UCSD-AML1 (cell line): ENCODE measurements at regions not wholly inside any gene's neighbourhood (a gene's known extent, or its start where the extent isn't known, plus 50 kb on each side); places are given as distances from the start of the nearest gene placed in this dataset.
"Not testable (repeated sequence)": the region's sequence is repeated elsewhere in the genome, so short reads cannot be mapped to it uniquely, and the experiment has no call there.

Experiments used
- DNase-seq: peaks from one replicate; lab custom pipeline; 2025; ENCODE audit not compliant: unreplicated experiment; lab: John Stamatoyannopoulos, UW

DNA sequence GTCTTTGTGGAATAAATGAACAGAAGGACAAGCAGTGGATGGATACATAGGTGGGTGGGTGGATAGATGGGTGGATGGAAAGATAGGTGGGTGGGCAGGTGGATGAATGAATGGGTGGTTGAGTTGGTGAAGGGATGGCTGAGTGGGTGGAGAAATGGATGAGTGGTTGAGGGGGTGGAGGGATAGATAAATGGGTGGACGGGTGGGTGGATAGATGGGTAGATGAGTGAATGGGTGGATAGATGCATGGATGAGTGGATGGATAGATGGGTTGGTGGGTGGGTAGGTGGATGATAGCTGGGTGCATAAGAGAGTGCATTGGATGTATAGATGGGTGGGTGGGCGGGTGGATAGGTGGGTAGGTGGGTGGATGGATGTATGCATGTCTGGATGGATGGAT, 63.5 kb downstream of the UNC93B1 start:
- not testable (repeated sequence) for DNase-seq

DNA sequence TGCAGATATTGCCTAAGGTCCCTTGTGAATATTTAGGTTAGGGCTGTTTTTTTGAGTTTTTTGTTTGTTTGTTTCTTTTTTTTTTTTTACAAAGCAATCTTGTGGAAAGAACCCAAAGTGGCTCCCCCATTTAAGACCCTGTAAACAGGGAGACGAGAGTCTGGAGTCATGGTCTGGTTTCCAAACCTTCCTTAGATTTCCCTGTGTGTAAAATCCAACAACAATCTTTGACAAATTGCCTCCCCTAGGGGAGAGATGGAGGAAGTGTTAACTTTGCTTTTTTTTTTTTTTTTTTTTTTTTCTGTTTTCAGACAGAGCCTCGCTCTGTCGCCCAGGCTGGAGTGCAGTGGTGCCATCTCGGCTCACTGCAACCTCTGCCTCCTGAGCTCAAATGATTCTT, 64.9 kb downstream of the UNC93B1 start:
- not testable (repeated sequence) for DNase-seq

DNA sequence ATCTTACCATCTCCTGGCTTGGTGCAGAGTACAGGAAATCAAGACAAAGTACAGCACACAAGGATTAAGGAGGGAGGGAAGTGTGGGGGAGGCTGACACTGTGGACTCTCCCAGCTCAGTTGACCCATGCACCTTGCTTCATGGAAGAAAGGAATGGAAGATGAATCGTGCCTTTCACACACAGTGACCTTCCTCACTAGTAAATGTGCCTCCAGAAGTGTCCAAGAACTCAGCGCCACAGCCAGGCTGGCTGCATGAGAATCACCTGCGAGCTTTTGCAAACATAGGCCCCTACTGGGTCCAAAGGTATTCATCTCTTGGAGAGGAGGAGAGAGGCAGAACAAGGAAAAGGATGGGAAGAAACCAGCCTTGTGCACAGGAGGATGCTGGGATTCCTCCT, 65.5 kb downstream of the UNC93B1 start:
- not testable (repeated sequence) for DNase-seq

DNA sequence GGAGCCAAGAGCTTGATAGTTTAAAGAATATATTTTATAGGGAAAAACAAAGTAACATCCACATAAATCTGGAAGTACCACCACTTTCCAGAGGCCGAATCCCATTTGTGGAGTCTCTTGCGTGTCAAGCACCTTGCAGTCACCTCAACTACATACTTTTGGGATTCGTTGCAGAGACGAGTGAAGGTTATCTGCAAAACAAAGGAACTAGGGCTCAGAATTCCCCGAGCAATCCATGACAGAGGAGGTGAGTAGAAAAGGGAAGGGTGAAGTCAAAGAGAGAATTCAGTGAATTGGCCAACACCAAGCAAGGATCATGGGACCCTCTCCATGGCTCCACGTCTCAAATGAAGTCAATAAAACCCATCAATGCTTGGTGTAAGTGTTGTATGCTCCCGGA, 80.3 kb downstream of the UNC93B1 start:
- not testable (repeated sequence) for DNase-seq

DNA sequence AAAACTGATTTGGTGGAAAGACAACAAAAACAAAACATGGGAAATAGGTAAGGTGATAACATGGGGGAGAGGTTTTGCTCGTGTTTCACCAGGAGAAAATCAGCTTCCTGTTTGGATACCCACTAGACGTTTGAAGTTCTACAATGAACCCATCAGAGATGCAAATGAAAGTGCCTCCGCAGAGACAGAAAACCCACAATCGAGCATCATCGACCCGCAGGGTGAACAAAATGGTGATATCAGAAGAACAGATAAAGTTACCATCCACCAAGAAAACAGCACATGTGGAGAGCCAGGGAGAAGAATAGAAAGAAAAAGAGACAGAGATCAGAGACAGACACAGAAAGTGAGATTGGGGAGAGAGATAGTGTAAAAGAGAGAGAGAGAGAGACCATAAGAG, 83.4 kb downstream of the UNC93B1 start:
- DNase-seq, result not testable (repeated sequence)

DNA sequence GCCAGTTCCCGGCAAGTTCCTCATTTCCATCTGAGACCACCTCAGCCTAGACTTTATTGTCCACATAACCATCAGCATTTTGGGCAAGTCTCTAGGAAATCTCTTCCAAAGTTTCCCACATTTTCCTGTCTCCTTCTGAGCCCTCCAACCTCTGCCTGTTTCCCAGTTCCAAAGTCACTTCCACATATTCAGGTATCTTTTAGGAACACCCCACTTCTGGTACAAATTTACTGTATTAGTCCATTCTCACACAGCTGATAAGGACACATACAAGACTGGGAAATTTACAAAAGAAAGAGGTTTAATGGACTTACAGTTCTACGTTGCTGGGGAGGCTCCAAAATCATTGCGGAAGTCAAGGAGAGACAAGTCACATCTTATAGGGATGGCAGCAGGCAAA, 91.7 kb downstream of the UNC93B1 start:
- not testable (repeated sequence) for DNase-seq

GRCh38 chr11:67911211-67911610, 92.7 kb downstream of the UNC93B1 start:
- DNase-seq, result not testable (repeated sequence)

DNA sequence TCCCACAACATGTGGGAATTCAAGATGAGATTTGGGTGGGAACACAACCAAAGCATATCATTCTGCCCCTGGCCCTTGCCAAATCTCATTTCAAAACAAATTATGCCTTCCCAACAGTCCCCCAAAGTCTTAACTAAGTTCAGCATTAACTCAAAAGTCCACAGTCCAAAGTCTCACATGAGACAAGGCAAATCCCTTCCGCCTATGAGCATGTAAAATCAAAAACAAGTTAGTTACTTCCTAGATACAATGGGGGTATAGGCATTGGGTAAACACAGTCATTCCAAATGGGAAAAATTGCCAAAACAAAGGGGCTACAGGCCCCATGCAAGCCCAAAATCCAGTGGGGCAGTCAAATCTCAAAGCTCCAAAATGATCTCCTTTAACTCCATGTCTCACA, 93.1 kb downstream of the UNC93B1 start:
- not testable (repeated sequence) for DNase-seq

DNA sequence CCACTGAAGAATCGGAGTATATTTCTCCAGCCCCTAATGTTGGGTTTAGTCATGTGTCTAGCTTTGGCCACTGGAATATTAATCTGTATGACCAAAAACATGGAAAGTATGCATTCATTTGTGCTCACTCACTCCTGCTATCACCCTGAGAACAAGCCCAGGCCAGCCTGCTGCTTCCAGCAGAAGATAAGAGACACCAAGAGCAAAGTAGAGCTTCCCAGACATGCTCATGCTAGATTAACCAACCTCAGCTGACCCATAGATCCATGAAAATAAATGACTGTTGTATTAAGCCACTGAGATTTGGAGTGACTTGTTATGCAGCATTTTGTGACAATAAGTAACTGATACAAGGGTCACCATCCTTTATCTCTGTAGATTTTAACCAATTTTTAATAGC, 96.9 kb downstream of the UNC93B1 start:
- not testable (repeated sequence) for DNase-seq

GRCh38 chr11:67899462-67899861, 104.4 kb downstream of the UNC93B1 start:
- not testable (repeated sequence) for DNase-seq

- DNase-seq, result not testable (repeated sequence)
These were observed 110.4 kb downstream of the UNC93B1 start for GRCh38 chr11:67893487-67893886.

DNA sequence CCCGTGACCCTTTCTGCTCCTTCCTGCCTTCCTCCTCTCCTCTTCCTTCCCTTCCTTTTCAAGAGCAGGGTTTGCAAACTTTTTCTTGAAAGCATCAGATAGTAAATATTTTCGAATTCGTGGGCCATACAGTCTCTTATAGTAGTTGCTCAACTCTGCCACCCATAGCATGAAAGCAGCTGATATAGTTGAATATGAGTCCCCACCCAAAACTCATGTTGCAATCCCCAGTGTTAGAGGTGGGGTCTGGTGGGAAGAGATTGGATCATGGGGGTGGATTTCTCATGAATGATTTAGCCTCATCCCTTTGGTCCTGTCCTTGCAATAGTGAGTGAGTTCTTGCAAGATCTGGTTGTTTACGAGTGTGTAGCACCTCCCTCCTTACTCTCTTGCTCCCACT, 114.3 kb downstream of the UNC93B1 start:
- DNase-seq, result not testable (repeated sequence)

DNA sequence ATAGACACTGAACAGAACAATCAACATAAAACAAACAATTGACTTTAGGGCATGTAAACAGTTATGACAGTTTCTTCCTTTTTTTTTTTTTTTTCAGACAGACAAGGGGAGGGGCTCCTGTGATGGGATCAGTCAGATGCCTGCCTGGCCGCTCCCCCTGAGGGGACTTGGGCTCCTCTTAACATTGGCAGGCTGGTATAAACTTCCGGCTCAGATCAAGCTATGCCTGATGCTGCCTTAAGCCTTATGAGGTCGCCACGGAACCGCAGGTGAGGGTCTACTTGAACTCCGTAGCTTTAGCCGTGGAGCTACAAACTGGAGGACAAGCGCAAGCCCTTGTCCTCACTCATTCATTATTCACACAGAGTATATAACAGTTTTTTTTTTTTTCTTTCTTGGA, 115.8 kb downstream of the UNC93B1 start:
- not testable (repeated sequence) for DNase-seq

GRCh38 chr11:67886672-67887071, 117.2 kb downstream of the UNC93B1 start:
- not testable (repeated sequence) for DNase-seq

- DNase-seq, result not testable (repeated sequence)
These were observed 117.7 kb downstream of the UNC93B1 start for GRCh38 chr11:67886207-67886606.

GRCh38 chr11:67885574-67885973, 118.3 kb downstream of the UNC93B1 start:
- DNase-seq, result not testable (repeated sequence)

DNA sequence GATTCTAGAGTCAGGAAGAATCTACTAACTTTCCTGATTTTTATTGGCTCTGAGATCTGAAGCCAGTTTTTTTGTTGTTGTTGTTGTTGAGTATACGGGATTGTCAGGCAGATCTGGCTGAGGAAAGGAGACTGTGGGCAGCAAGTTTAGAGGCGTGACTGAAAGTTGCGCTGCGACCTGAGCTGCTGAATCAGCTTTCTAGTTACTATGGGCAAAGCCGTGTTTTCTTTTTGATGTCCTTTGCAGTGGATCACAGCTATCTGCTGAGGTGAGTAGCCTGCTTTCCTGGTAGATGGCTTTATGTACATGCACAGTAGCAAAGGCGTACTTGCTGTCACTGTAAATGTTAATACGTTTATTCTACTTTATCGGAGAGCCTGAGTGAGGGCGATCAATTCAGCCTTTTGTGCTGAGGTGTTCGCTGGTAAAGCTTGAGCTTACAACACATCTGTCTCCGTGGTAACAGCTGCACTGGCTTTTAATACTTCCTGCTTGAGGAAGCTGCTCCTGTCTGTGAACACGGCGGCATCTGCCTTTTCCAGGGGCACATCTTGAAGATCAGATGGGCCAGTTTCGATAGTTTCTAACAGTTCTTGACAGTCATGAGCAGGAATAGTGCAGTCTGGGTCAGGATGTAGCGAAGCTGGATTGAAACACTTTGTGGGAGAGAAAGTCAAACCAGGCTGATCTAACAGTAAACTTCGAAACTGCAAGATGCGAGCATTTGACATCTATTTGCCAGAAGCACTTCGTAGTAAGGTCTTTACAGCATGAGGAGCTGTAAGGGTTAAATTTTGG, 118.9 kb downstream of the UNC93B1 start:
- not testable (repeated sequence) for DNase-seq

DNA sequence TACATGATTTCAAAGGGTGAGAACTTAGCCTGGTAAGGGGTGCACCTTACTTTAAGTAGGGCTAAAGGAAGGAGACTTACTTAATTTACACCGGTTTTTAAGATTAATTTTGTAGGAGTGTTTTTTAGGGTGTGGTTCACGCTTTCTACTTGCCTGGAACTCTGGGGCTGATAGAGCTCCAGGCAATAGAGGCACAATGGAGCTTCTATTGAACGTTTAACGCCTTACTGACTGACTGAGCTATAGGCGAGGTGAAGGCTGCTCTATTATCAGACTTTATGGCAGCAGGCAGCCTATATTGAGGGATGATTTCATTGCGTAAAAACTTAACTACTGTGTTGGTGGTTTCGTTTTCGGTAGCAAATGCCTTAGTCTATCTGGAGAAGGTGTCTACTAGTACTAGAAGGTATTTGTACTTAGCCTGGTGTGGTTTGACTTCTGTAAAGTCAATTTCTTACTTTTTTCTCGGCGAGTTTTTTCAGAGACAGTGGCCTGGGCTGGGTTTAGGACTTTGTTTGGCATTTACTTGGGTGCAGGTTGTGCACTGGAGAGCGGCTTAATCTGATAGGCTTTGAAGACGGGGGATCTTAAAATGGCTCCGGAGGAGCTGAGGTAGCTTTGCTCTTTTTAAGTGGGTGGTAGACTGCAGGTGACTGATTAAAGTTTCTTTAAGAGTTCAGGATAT, 119.7 kb downstream of the UNC93B1 start:
- DNase-seq, result not testable (repeated sequence)

DNA sequence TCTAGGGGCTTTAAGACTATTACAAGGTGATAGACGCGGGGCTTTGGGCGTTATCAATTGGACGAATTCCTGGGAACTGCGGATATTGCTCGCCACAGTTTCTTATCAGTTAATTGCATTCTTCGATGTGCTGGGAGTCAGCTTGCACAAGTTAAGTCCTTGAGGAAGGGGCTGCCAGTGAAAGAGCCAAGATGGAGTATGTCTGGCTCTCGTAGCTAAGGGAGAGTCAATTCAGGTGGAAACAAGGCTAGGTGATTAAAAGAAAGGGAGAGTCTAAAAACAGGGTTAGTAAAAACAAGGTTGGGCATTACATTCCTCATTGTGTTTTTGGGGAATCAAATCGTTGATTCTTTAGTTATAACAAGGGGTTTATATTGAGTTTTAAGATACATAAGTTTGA, 121.6 kb downstream of the UNC93B1 start:
- DNase-seq, result not testable (repeated sequence)

DNA sequence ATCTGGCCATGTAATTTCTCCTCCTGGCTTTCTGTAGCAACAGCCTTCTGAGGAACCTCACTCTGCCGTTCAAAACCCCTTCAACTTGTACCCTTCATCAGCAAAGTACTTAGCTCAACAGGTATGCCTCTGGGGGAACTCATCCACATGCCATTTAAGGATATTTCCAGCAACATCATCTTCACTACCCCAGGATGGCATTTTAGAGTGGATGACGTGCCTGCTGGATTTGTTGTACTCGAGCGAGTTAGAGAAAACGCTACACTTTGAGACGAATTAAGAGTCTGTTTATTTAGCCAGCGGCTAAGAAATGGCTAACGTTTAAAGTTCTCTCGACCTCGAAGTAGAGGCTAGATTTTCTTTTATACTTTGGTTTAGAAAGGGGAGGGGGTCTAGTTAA, 122.1 kb downstream of the UNC93B1 start:
- not testable (repeated sequence) for DNase-seq

GRCh38 chr11:67880594-67881196, 123.2 kb downstream of the UNC93B1 start:
- not testable (repeated sequence) for DNase-seq

- not testable (repeated sequence) for DNase-seq
These were observed 125.2 kb downstream of the UNC93B1 start for GRCh38 chr11:67878666-67879065.
